ENCODE measurements at regions not wholly inside any gene's neighbourhood (a gene's known extent, or its start where the extent isn't known, plus 50 kb on each side); places are given as distances from the start of the nearest gene placed in this dataset.
"Not testable (repeated sequence)": the region's sequence is repeated elsewhere in the genome, so short reads cannot be mapped to it uniquely, and the experiment has no call there.

- TF ChIP-seq STAT6 (CRISPR knock-in tag; IDR thresholded peaks at IDR 0.05; ENCODE audit: borderline replicate concordance); POLR2AphosphoS5 (IDR thresholded peaks at IDR 0.05; ENCODE audit: low read depth, low read length); ATAD3A (CRISPR knock-in tag; IDR thresholded peaks at IDR 0.05); RAD21 (CRISPR knock-in tag; IDR thresholded peaks at IDR 0.05); HNRNPK (IDR thresholded peaks at IDR 0.05; ENCODE audit: low read depth, low read length, poor library complexity, severe bottlenecking); PHB2 (IDR thresholded peaks at IDR 0.05; ENCODE audit: partially characterized antibody): not testable (repeated sequence)
- TF ChIP-seq, protein P1, sequence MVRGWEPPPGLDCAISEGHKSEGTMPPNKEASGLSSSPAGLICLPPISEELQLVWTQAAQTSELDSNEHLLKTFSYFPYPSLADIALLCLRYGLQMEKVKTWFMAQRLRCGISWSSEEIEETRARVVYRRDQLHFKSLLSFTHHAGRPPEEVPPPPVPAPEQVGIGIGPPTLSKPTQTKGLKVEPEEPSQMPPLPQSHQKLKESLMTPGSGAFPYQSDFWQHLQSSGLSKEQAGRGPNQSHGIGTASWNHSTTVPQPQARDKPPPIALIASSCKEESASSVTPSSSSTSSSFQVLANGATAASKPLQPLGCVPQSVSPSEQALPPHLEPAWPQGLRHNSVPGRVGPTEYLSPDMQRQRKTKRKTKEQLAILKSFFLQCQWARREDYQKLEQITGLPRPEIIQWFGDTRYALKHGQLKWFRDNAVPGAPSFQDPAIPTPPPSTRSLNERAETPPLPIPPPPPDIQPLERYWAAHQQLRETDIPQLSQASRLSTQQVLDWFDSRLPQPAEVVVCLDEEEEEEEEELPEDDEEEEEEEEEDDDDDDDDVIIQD (CRISPR knock-in tag; IDR thresholded peaks at IDR 0.05; ENCODE audit: low read depth), result not testable (repeated sequence)
- TF ChIP-seq, protein P2, sequence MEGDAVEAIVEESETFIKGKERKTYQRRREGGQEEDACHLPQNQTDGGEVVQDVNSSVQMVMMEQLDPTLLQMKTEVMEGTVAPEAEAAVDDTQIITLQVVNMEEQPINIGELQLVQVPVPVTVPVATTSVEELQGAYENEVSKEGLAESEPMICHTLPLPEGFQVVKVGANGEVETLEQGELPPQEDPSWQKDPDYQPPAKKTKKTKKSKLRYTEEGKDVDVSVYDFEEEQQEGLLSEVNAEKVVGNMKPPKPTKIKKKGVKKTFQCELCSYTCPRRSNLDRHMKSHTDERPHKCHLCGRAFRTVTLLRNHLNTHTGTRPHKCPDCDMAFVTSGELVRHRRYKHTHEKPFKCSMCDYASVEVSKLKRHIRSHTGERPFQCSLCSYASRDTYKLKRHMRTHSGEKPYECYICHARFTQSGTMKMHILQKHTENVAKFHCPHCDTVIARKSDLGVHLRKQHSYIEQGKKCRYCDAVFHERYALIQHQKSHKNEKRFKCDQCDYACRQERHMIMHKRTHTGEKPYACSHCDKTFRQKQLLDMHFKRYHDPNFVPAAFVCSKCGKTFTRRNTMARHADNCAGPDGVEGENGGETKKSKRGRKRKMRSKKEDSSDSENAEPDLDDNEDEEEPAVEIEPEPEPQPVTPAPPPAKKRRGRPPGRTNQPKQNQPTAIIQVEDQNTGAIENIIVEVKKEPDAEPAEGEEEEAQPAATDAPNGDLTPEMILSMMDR (CRISPR knock-in tag; IDR thresholded peaks at IDR 0.05), result peak; percentile 21; the same call in 1 of the 2 replicates
Observed at GRCh38 chr11:71734368-71734767, 98.6 kb upstream of the DEFB108B start.

All from HepG2 (cell line).